IMR-90 (cell line): ENCODE measurements at regions not wholly inside any gene's neighbourhood (a gene's known extent, or its start where the extent isn't known, plus 50 kb on each side); places are given as distances from the start of the nearest gene placed in this dataset.
"Not testable (repeated sequence)": the region's sequence is repeated elsewhere in the genome, so short reads cannot be mapped to it uniquely, and the experiment has no call there.

Source experiments
- ATAC-seq: fragments of 200-7000 bp; cut with Tn5 transposase; 2 replicates; pipeline ENCODE4 v1.9.1; 2020; ENCODE audit warnings: low read depth, mild to moderate bottlenecking, moderate library complexity
- BruUV-seq: library from RNA; stranded (reverse); fragments of 400-500 nt; replicated peaks from 2 replicates; lab custom pipeline; 2021; lab: Mats Ljungman, UMichigan
- CTCF ChIA-PET: fragments of 300-600 bp; formaldehyde crosslinking; extraction: SDS; loops from one replicate; lab custom pipeline; 2021; ENCODE audit warnings: antibody characterized with exemption; lab: Yijun Ruan, JAX
- POLR2A ChIA-PET: fragments of 300-600 bp; sonication (Branson Sonifier 250); formaldehyde crosslinking; loops from one replicate; lab custom pipeline; 2022; ENCODE audit warnings: antibody characterized with exemption; ENCODE audit not compliant: unreplicated experiment; lab: Charles Lee
- DNase-seq: peaks from one replicate; pipeline ENCODE4 v3.0.0; 2013
- H2AFZ ChIP-seq: replicated peaks from 2 replicates; pipeline ENCODE3; 2013; ENCODE audit warnings: low read length, mild to moderate bottlenecking; ENCODE audit not compliant: poor library complexity
- H2AK5ac ChIP-seq: 2 replicates; pipeline ENCODE4 v1.6.1; 2013; ENCODE audit warnings: low read depth, low read length, inconsistent platforms
- H2AK9ac ChIP-seq: replicated peaks from 2 replicates; pipeline ENCODE3; 2013; ENCODE audit warnings: mild to moderate bottlenecking, low read depth, low read length, moderate library complexity; ENCODE audit not compliant: poor library complexity
- H2BK120ac ChIP-seq: 2 replicates; pipeline ENCODE4 v1.6.1; 2013; ENCODE audit warnings: low read depth, low read length, inconsistent platforms
- H2BK15ac ChIP-seq: 3 replicates; pipeline ENCODE4 v1.6.1; 2013; ENCODE audit warnings: low read depth, low read length, inconsistent platforms
- H2BK20ac ChIP-seq: 2 replicates; pipeline ENCODE4 v1.6.1; 2013; ENCODE audit warnings: low read depth, mild to moderate bottlenecking, inconsistent platforms, low read length, moderate library complexity
- H2BK5ac ChIP-seq: 2 replicates; pipeline ENCODE4 v1.6.1; 2013; ENCODE audit warnings: mild to moderate bottlenecking, low read depth, low read length, inconsistent platforms; ENCODE audit not compliant: poor library complexity, severe bottlenecking
- H3K14ac ChIP-seq: replicated peaks from 2 replicates; pipeline ENCODE4 v1.6.1; 2013; ENCODE audit warnings: low read depth, low read length, inconsistent platforms
- H3K18ac ChIP-seq: 2 replicates; pipeline ENCODE4 v1.6.1; 2013; ENCODE audit warnings: low read depth, low read length, control low read depth
- H3K23ac ChIP-seq: 2 replicates; pipeline ENCODE4 v1.6.1; 2013; ENCODE audit warnings: low read depth, low read length, inconsistent platforms
- H3K27ac ChIP-seq: 2 replicates; pipeline ENCODE4 v1.5.1; 2013; ENCODE audit warnings: mild to moderate bottlenecking, control low read depth, low read length; ENCODE audit not compliant: insufficient read depth
- H3K27me3 ChIP-seq: 2 replicates; pipeline ENCODE4 v1.6.1; 2013; ENCODE audit warnings: low read length; ENCODE audit not compliant: control insufficient read depth, insufficient read depth
- H3K36me3 ChIP-seq: 2 replicates; pipeline ENCODE4 v1.6.1; 2013; ENCODE audit warnings: low read length, mixed read lengths; ENCODE audit not compliant: control insufficient read depth, insufficient read depth
- H3K4ac ChIP-seq: 2 replicates; pipeline ENCODE4 v1.6.1; 2013; ENCODE audit warnings: low read depth, low read length, inconsistent platforms
- H3K4me1 ChIP-seq: 2 replicates; pipeline ENCODE4 v1.6.1; 2013; ENCODE audit warnings: low read length, mixed read lengths; ENCODE audit not compliant: control insufficient read depth, insufficient read depth
- H3K4me2 ChIP-seq: 2 replicates; pipeline ENCODE4 v1.6.1; 2013; ENCODE audit warnings: low read depth, mild to moderate bottlenecking, control low read depth, low read length, moderate library complexity
- H3K4me3 ChIP-seq: 2 replicates; pipeline ENCODE4 v1.5.1; 2013; ENCODE audit warnings: low read depth, mild to moderate bottlenecking, control low read depth, low read length, moderate library complexity; ENCODE audit not compliant: insufficient read depth
- H3K56ac ChIP-seq: 2 replicates; pipeline ENCODE4 v1.6.1; 2013; ENCODE audit warnings: low read length, inconsistent platforms; ENCODE audit not compliant: insufficient read depth; ENCODE audit errors: extremely low read depth
- H3K79me1 ChIP-seq, 2 experiments: 2 replicates each; pipeline ENCODE4 v1.6.1; 2013; ENCODE audit warnings: low read length in 2 of 2, inconsistent platforms in 1 of 2, low read depth in 1 of 2
- H3K9ac ChIP-seq: 2 replicates; pipeline ENCODE4 v1.6.1; 2013; ENCODE audit warnings: low read depth, low read length, control low read depth
- H3K9me1 ChIP-seq: 2 replicates; pipeline ENCODE4 v1.6.1; 2013; ENCODE audit warnings: low read length, inconsistent platforms; ENCODE audit not compliant: insufficient read depth
- H3K9me3 ChIP-seq: 2 replicates; pipeline ENCODE4 v1.6.1; 2013; ENCODE audit warnings: low read length; ENCODE audit not compliant: control insufficient read depth, insufficient read depth
- H4K20me1 ChIP-seq: 2 replicates; pipeline ENCODE4 v1.6.1; 2013; ENCODE audit warnings: low read length, inconsistent platforms; ENCODE audit not compliant: insufficient read depth
- H4K5ac ChIP-seq: 2 replicates; pipeline ENCODE4 v1.6.1; 2013; ENCODE audit warnings: mild to moderate bottlenecking, low read depth, low read length, control low read depth
- H4K8ac ChIP-seq, 2 experiments: 2 replicates each; pipeline ENCODE4 v1.6.1; 2013; ENCODE audit warnings: low read depth in 2 of 2, low read length in 2 of 2, control low read depth in 1 of 2, inconsistent platforms in 1 of 2
- H4K91ac ChIP-seq: 2 replicates; pipeline ENCODE4 v1.6.1; 2013; ENCODE audit warnings: low read depth, low read length, inconsistent platforms; ENCODE audit not compliant: insufficient read depth
- BHLHE40 ChIP-seq: fragments of 150-350 bp; IDR thresholded peaks from 2 replicates; pipeline ENCODE4 v1.6.1; 2016; ENCODE audit warnings: mild to moderate bottlenecking, low read depth, low read length
- CHD1 ChIP-seq: IDR thresholded peaks from 2 replicates; pipeline ENCODE4 v1.6.1; 2012; ENCODE audit warnings: low read depth, low read length, improper control_type of control experiment
- RAD21 ChIP-seq: IDR thresholded peaks from 2 replicates; pipeline ENCODE4 v1.6.1; 2012; ENCODE audit warnings: low read length, improper control_type of control experiment
- RCOR1 ChIP-seq: IDR thresholded peaks from 2 replicates; pipeline ENCODE4 v1.6.1; 2012; ENCODE audit warnings: mild to moderate bottlenecking, low read length, improper control_type of control experiment; ENCODE audit not compliant: insufficient replicate concordance
- WGBS, 2 experiments: methylation state at CpG; one replicate each; pipeline versions ENCODE4 v1.1.5 to v1.1.7; 2013; ENCODE audit warnings: missing lambda C conversion rate in 2 of 2; ENCODE audit not compliant: insufficient read length in 1 of 2; ENCODE audit errors: extremely low coverage in 2 of 2; 5-methylcytosine and 5-hydroxymethylcytosine counted together
- dilution Hi-C: fragments of 300-500 bp; cut with HindIII; formaldehyde crosslinking; loops from one replicate; pipeline ENCODE4 v1.14.3; 2018; ENCODE audit warnings: low sequenced_read_pairs; ENCODE audit not compliant: unreplicated experiment
- in situ Hi-C: fragments of 300-500 bp; cut with MboI; formaldehyde crosslinking; loops from 3 replicates; pipeline ENCODE4 v1.14.3; 2019; ENCODE audit warnings: low sequenced_read_pairs, inconsistent platforms, mixed read lengths
- intact Hi-C: fragments of 100-400 bp; cut with micrococcal nuclease; formaldehyde crosslinking; loops from 2 replicates; pipeline ENCODE4 v1.10.0; 2022

DNA sequence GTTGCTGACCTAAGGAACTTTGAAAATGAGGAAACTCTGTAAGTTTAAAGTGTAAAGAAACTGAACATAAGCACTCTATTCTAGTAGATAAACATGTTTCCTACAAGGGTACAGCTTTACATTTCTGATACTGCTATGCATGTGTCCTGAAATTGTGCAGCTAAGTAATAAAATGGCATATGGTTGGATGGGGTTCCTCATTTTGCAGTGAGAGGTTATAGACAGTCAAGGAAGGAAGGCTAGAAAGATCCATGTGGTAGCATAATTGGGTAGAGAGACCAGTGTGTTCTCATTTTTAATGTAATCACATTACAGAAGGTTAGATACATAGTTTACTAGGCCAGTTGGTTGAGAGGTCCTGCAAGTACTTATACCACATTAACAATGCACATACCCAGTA is 477.0 kb downstream of the TMEM121 start:
- no peak overlapping the region for H2BK15ac ChIP-seq
- intact Hi-C loops (no loop called here), in situ Hi-C loops (no loop called here), dilution Hi-C loops (no loop called here)
- H3K79me1 ChIP-seq = no peaks in the 10 kb centered on the region
- CTCF ChIA-PET = no interaction called here
- no peak overlapping the region for H2BK120ac ChIP-seq
- no peak overlapping the region for H3K4ac ChIP-seq
- H3K4me1 ChIP-seq = no peaks in the 10 kb centered on the region
- no peak overlapping the region for H2AK9ac ChIP-seq
- no peak overlapping the region for H3K4me2 ChIP-seq
- no peaks in the 10 kb centered on the region for H3K9me1 ChIP-seq
- peaks cover 15% of the 10 kb centered on the region; the same call in 1 of the 2 replicates for H3K9me3 ChIP-seq
- no peak overlapping the region for H2BK5ac ChIP-seq
- no peaks in the 10 kb centered on the region for H3K27me3 ChIP-seq
- no peak overlapping the region for H4K8ac ChIP-seq
- H2BK20ac ChIP-seq = no peak overlapping the region
- H2AFZ ChIP-seq = no peak overlapping the region
- H3K23ac ChIP-seq = no peak overlapping the region
- POLR2A ChIA-PET = no interaction called here
- H4K20me1 ChIP-seq = no peaks in the 10 kb centered on the region
- no peak overlapping the region for H3K14ac ChIP-seq
- H4K5ac ChIP-seq = no peak overlapping the region
- H3K36me3 ChIP-seq = no peaks in the 10 kb centered on the region
- BruUV-seq = no TSS peak
- DNase-seq (no peak), ATAC-seq (no peak)
- H4K91ac ChIP-seq = no peak overlapping the region
- H3K18ac ChIP-seq = no peak overlapping the region
- no peak overlapping the region for H3K9ac ChIP-seq
- no peak overlapping the region for H2AK5ac ChIP-seq
- H3K4me3 ChIP-seq = no peak overlapping the region
- no peak overlapping the region for H3K27ac ChIP-seq
- TF ChIP-seq CHD1 (no peak), BHLHE40 (no peak), RCOR1 (no peak), RAD21 (no peak)
- H3K56ac ChIP-seq = no peak overlapping the region

DNA sequence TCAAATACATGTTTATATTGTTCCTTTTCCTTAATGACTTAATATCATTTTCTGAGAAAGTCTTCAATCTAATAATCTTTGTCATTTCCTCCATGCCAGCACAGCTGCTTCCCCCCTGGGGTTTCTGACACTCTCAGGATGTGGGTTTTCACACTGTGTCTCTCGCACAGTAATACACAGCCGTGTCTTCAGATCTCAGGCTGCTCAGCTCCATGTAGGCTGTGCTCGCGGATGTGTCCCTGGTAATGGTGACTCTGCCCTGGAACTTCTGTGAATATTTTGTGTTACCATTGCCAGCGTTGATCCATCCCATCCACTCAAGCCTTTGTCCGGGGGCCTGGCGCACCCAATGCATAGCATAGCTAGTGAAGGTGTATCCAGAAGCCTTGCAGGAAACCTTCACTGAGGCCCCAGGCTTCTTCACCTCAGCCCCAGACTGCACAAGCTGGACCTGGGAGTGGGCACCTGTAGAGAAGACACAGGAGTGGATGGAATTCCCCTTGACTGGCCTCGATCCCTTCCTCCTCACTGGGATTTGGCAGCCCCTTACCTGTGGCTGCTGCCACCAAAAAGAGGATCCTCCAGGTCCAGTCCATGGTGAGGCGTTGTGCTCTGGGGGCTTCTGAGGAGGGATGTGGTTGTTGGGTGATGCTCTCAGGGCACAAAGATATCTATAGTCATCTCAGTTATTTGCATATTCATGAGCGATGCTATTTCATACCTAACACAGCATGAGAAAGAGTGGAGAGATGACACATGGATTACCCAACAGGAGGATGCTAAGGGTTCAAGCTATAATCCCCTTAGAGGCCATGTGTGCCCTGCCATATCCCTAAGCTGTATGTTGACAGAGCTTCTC is 478.8 kb downstream of the TMEM121 start:
- no CpG with 5 or more reads among the region's 10 CpGs for WGBS, 2 experiments
- H3K79me1 ChIP-seq, H2BK5ac ChIP-seq, CTCF ChIA-PET, H2AFZ ChIP-seq, H3K18ac ChIP-seq, H2AK9ac ChIP-seq, H4K20me1 ChIP-seq, H4K5ac ChIP-seq, H3K4me2 ChIP-seq, H3K27me3 ChIP-seq, intact Hi-C loops, H2BK20ac ChIP-seq, BruUV-seq, dilution Hi-C loops, POLR2A ChIA-PET, in situ Hi-C loops, H2AK5ac ChIP-seq, H4K8ac ChIP-seq, H3K9me1 ChIP-seq, ATAC-seq, H3K56ac ChIP-seq, H3K14ac ChIP-seq, H3K9ac ChIP-seq, H3K4me3 ChIP-seq, H4K91ac ChIP-seq, H3K23ac ChIP-seq, H2BK15ac ChIP-seq, H3K36me3 ChIP-seq, H3K27ac ChIP-seq, DNase-seq, H3K4ac ChIP-seq, H3K4me1 ChIP-seq, H2BK120ac ChIP-seq: not testable (repeated sequence)
- peaks cover 12% of the 10 kb centered on the region; the same call in 1 of the 2 replicates for H3K9me3 ChIP-seq
